ENCODE measurements at regions not wholly inside any gene's neighbourhood (a gene's known extent, or its start where the extent isn't known, plus 50 kb on each side); places are given as distances from the start of the nearest gene placed in this dataset.

DNA sequence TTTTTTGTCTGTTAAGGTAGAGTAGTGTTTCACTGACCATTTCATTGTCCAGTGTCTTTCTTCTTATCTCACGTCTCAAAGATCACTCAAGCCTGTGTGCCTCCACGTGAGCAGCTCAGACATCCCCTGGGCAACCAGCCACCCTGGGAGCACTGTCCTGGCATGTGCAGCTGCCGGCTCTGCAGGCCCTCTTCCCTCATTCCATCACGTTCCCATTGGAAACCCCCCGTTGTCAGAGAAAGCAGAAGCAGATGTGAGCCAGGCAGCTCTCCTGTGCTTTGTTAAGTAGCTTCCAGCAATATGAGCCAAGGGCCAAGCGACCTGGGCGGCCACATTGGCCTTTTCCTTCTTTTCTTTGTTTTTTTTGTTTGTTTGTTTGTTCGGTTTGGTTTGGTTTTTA is 233.2 kb upstream of the SYNDIG1 start:
- H3K4me3 ChIP-seq = no peak overlapping the region
- H3K4me1 ChIP-seq = no peaks in the 10 kb centered on the region
- H3K36me3 ChIP-seq = no peaks in the 10 kb centered on the region
- intact Hi-C loops (cut with DNase I) = no loop called here
- no peak overlapping the region for H3K27ac ChIP-seq
- DNase-seq (ENCODE audit: extremely low spot score in 2 of 2) = no peak
- no peaks in the 10 kb centered on the region for H3K9me3 ChIP-seq
- TF ChIP-seq POLR2AphosphoS5 (IDR thresholded peaks at IDR 0.05; ENCODE audit: insufficient read depth in 1 of 2, low read depth in 1 of 2) = no peak
- TF ChIP-seq POLR2A (IDR thresholded peaks at IDR 0.05) = no peak
- TF ChIP-seq, protein P1, sequence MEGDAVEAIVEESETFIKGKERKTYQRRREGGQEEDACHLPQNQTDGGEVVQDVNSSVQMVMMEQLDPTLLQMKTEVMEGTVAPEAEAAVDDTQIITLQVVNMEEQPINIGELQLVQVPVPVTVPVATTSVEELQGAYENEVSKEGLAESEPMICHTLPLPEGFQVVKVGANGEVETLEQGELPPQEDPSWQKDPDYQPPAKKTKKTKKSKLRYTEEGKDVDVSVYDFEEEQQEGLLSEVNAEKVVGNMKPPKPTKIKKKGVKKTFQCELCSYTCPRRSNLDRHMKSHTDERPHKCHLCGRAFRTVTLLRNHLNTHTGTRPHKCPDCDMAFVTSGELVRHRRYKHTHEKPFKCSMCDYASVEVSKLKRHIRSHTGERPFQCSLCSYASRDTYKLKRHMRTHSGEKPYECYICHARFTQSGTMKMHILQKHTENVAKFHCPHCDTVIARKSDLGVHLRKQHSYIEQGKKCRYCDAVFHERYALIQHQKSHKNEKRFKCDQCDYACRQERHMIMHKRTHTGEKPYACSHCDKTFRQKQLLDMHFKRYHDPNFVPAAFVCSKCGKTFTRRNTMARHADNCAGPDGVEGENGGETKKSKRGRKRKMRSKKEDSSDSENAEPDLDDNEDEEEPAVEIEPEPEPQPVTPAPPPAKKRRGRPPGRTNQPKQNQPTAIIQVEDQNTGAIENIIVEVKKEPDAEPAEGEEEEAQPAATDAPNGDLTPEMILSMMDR (IDR thresholded peaks at IDR 0.05) = no peak
- H3K27me3 ChIP-seq = no peaks in the 10 kb centered on the region

DNA sequence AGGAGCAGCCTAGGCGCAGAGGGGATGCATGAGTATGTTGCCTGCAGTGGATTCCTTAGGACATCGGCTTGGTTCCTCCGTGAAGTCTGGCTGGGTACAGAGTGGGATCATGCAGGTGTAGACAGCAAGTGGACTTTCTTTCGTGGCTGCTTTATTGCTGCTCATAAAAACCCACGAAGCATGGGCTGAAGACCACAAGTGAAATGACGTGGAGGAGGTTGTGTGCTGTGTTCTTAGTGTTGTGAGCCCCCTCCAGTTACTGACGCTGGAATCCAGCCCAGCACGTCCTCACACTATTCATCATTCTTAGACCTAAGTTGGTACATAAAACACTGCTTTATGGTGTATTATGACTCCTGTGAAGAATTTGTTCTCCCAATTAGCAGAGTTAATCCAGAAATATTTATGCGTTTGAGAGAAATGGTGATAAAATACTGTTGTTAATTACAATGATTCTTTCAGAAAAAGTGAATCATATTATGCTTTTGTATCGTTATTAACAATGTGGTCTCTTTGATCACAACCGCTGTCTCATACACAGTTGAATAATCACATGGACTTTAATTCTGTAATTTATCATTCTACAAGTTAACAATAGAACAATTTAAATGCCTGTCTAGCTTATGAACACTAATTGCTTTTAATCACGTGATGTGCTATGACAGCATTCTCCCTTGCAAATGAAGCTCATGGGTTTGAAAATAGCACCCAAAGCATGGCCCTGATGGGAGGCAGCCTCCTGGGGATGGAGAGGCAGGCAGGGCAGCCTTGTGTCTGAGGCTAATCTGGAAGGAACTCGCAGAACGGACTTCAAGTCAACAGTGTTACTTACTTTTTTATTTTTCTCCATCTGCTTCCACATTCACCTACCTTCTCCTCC is 233.9 kb upstream of the SYNDIG1 start:
- no peaks in the 10 kb centered on the region for H3K4me1 ChIP-seq
- no peaks in the 10 kb centered on the region for H3K36me3 ChIP-seq
- intact Hi-C loops (cut with DNase I) = no loop called here
- H3K9me3 ChIP-seq = no peaks in the 10 kb centered on the region
- DNase-seq (ENCODE audit: extremely low spot score in 2 of 2) = no peak
- H3K27ac ChIP-seq = no peak overlapping the region
- no peaks in the 10 kb centered on the region for H3K27me3 ChIP-seq
- no peak overlapping the region for H3K4me3 ChIP-seq
- TF ChIP-seq POLR2AphosphoS5 (IDR thresholded peaks at IDR 0.05; ENCODE audit: insufficient read depth in 1 of 2, low read depth in 1 of 2) = no peak
- TF ChIP-seq, protein P1 (IDR thresholded peaks at IDR 0.05) = no peak
- no peak for TF ChIP-seq POLR2A (IDR thresholded peaks at IDR 0.05)

DNA sequence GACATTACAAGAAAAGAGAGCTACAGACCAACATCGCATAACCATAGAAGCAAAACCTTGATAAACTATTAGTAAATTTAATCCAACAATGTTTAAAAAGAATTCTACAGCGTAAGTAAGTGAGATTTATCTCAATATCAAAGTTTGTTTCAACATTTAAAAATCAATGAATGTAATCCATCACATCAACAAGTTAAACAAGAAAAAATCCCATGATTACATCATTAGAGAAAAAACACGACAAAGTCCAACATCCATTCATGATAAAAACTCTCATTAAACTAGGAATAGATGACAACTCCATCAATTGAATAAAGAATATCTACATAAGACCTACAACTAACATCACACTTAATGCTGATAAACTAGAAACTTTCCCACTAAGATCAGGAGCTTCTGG is 239.0 kb upstream of the GGTLC1 start:
- TF ChIP-seq POLR2A (IDR thresholded peaks at IDR 0.05) (no peak), POLR2AphosphoS5 (IDR thresholded peaks at IDR 0.05; ENCODE audit: insufficient read depth in 1 of 2, low read depth in 1 of 2) (no peak)
- TF ChIP-seq, protein P1 (IDR thresholded peaks at IDR 0.05) = no peak
- H3K36me3 ChIP-seq = no peaks in the 10 kb centered on the region
- no peak for DNase-seq (ENCODE audit: extremely low spot score in 2 of 2)
- no peak overlapping the region for H3K27ac ChIP-seq
- H3K27me3 ChIP-seq = no peaks in the 10 kb centered on the region
- no peaks in the 10 kb centered on the region for H3K9me3 ChIP-seq
- no peaks in the 10 kb centered on the region for H3K4me1 ChIP-seq
- no peak overlapping the region for H3K4me3 ChIP-seq
- intact Hi-C loops (cut with DNase I) = no loop called here

DNA sequence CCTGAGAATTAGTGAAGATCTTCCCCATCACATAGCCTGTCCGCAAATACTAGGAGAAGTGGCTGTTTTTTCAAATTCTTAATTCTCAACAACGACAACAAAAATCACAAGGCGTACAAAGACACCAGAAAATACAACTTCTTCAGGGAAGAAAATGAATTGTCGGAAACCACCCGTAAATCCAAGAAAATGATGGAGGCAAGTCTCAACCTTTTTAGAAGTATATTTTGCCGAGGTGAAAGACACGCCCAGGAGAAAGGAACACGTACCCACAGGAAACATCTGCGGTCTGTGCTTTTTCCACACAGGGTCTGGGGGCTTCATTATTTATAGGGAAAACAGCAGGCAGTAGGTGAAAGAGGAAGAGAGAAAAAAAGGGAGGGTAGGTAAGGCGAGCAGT is 223.9 kb upstream of the GGTLC1 start:
- Histone ChIP-seq H3K9me3 (no peaks in the 10 kb centered on the region), H3K4me3 (no peak overlapping the region), H3K4me1 (no peaks in the 10 kb centered on the region), H3K27me3 (no peaks in the 10 kb centered on the region), H3K36me3 (no peaks in the 10 kb centered on the region), H3K27ac (no peak overlapping the region)
- intact Hi-C loops (cut with DNase I) = no loop called here
- no peak for DNase-seq (ENCODE audit: extremely low spot score in 2 of 2)
- TF ChIP-seq POLR2A (IDR thresholded peaks at IDR 0.05) (no peak), POLR2AphosphoS5 (IDR thresholded peaks at IDR 0.05; ENCODE audit: insufficient read depth in 1 of 2, low read depth in 1 of 2) (no peak)
- TF ChIP-seq, protein P1 (IDR thresholded peaks at IDR 0.05) = no peak

DNA sequence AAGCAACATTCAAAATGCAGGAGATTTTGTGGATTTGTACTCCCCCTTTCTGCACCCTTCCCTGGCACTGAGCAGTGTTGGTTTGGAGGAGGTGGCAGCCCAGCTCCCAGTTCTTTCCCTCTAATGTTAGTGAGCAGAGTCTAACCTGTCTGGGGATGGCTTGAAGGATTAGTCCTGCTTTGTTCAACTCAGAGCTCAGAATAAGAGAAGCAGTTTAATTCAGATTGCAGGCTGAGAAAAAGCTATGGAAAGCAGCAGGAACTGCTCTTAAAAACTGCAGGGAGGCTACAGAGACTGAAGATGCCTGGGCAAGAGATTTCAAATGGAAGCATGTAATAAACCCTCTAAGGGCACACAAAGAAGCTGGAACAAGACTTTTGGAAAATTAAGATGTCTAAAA is 223.4 kb upstream of the GGTLC1 start:
- Histone ChIP-seq H3K36me3 (no peaks in the 10 kb centered on the region), H3K4me1 (no peaks in the 10 kb centered on the region), H3K4me3 (no peak overlapping the region), H3K27ac (no peak overlapping the region), H3K27me3 (no peaks in the 10 kb centered on the region), H3K9me3 (no peaks in the 10 kb centered on the region)
- intact Hi-C loops (cut with DNase I) = no loop called here
- TF ChIP-seq POLR2AphosphoS5 (IDR thresholded peaks at IDR 0.05; ENCODE audit: insufficient read depth in 1 of 2, low read depth in 1 of 2) (no peak), POLR2A (IDR thresholded peaks at IDR 0.05) (no peak)
- TF ChIP-seq, protein P1 (IDR thresholded peaks at IDR 0.05) = no peak
- DNase-seq (ENCODE audit: extremely low spot score in 2 of 2) = no peak

Data from vagina (tissue), 2 donors.